PC-9 (cell line): ENCODE measurements at regions not wholly inside any gene's neighbourhood (a gene's known extent, or its start where the extent isn't known, plus 50 kb on each side); places are given as distances from the start of the nearest gene placed in this dataset.

Source experiments
- BruUV-seq: library from RNA; stranded (reverse); fragments of 400-500 nt; replicated peaks from 2 replicates; lab custom pipeline; 2021; lab: Mats Ljungman, UMichigan
- CTCF ChIA-PET: fragments of 300-600 bp; sonication (Branson Sonifier 250); formaldehyde crosslinking; loops from one replicate; lab custom pipeline; 2022; ENCODE audit warnings: antibody characterized with exemption; lab: Charles Lee
- POLR2A ChIA-PET: fragments of 300-600 bp; sonication (Branson Sonifier 250); formaldehyde crosslinking; loops from one replicate; lab custom pipeline; 2022; ENCODE audit warnings: antibody characterized with exemption; ENCODE audit not compliant: unreplicated experiment; lab: Charles Lee
- DNase-seq, 2 experiments: peaks; one replicate each; pipeline versions ENCODE4 v3.0.0 to v3.0.0-alpha.2; 2015 to 2022; ENCODE audit warnings: mixed read lengths in 1 of 2
- H2AFZ ChIP-seq: fragments of 200-600 bp; sonication (generic); 2 replicates; pipeline ENCODE4 v1.8.1; 2017; ENCODE audit warnings: antibody characterized with exemption
- H3F3A ChIP-seq: fragments of 200-600 bp; sonication (generic); 2 replicates; pipeline ENCODE4 v1.8.1; 2017; ENCODE audit warnings: antibody characterized with exemption, mild to moderate bottlenecking, low read depth; ENCODE audit not compliant: insufficient read depth
- H3K27ac ChIP-seq: fragments of 200-600 bp; sonication (generic); 2 replicates; pipeline ENCODE4 v1.6.1; 2016; ENCODE audit warnings: mixed run types
- H3K27me3 ChIP-seq: fragments of 200-600 bp; sonication (generic); 2 replicates; pipeline ENCODE4 v1.6.1; 2016; ENCODE audit warnings: low read depth, mixed run types; ENCODE audit not compliant: insufficient read depth
- H3K36me3 ChIP-seq: fragments of 200-600 bp; sonication (generic); 2 replicates; pipeline ENCODE4 v1.6.1; 2016; ENCODE audit warnings: low read depth, mixed run types
- H3K4me1 ChIP-seq: fragments of 200-600 bp; sonication (generic); replicated peaks from 2 replicates; pipeline ENCODE4 v1.6.1; 2016; ENCODE audit warnings: mixed run types; ENCODE audit not compliant: insufficient read depth
- H3K4me2 ChIP-seq: fragments of 200-600 bp; sonication (generic); 2 replicates; pipeline ENCODE4 v1.6.1; 2017; ENCODE audit warnings: mixed run types
- H3K4me3 ChIP-seq: fragments of 200-600 bp; sonication (generic); 2 replicates; pipeline ENCODE4 v1.6.1; 2016; ENCODE audit warnings: mixed run types
- H3K79me2 ChIP-seq: fragments of 200-600 bp; sonication (generic); 2 replicates; pipeline ENCODE4 v1.6.1; 2017; ENCODE audit warnings: low read depth, mixed run types
- H3K9me2 ChIP-seq: fragments of 200-600 bp; sonication (generic); 2 replicates; pipeline ENCODE4 v1.8.1; 2017; ENCODE audit warnings: mild to moderate bottlenecking; ENCODE audit not compliant: insufficient read depth
- H3K9me3 ChIP-seq: fragments of 200-600 bp; sonication (generic); 2 replicates; pipeline ENCODE4 v1.8.1; 2016; ENCODE audit warnings: low read depth; ENCODE audit not compliant: insufficient read depth
- H4K20me1 ChIP-seq: fragments of 200-600 bp; sonication (generic); 2 replicates; pipeline ENCODE4 v1.8.1; 2017; ENCODE audit not compliant: insufficient read depth
- EZH2 ChIP-seq: fragments of 200-600 bp; sonication (generic); IDR thresholded peaks from 2 replicates; pipeline ENCODE4 v1.8.0; 2017; ENCODE audit warnings: antibody characterized with exemption, low read depth
- intact Hi-C: fragments of 100-400 bp; cut with micrococcal nuclease; formaldehyde crosslinking; loops from one replicate; pipeline ENCODE4 v1.10.0; 2022; ENCODE audit not compliant: unreplicated experiment
- TF ChIP-seq, protein P1 (sequence below): fragments of 200-600 bp; sonication (generic); conservative IDR thresholded peaks from 2 replicates; pipeline ENCODE4 v1.6.1; 2017; ENCODE audit warnings: mixed run types, antibody characterized with exemption, mild to moderate bottlenecking, moderate library complexity

GRCh38 chr9:23375511-23375910, 450.5 kb downstream of the ELAVL2 start:
- no peak overlapping the region for H3K27ac ChIP-seq
- H3K4me1 ChIP-seq: no peaks in the 10 kb centered on the region
- H3K9me3 ChIP-seq: no peaks in the 10 kb centered on the region
- H3K79me2 ChIP-seq: no peaks in the 10 kb centered on the region
- no peaks in the 10 kb centered on the region for H3K9me2 ChIP-seq
- H3K4me2 ChIP-seq: no peak overlapping the region
- no peaks in the 10 kb centered on the region for H3K36me3 ChIP-seq
- TF ChIP-seq EZH2: no peak
- TF ChIP-seq, protein P1, sequence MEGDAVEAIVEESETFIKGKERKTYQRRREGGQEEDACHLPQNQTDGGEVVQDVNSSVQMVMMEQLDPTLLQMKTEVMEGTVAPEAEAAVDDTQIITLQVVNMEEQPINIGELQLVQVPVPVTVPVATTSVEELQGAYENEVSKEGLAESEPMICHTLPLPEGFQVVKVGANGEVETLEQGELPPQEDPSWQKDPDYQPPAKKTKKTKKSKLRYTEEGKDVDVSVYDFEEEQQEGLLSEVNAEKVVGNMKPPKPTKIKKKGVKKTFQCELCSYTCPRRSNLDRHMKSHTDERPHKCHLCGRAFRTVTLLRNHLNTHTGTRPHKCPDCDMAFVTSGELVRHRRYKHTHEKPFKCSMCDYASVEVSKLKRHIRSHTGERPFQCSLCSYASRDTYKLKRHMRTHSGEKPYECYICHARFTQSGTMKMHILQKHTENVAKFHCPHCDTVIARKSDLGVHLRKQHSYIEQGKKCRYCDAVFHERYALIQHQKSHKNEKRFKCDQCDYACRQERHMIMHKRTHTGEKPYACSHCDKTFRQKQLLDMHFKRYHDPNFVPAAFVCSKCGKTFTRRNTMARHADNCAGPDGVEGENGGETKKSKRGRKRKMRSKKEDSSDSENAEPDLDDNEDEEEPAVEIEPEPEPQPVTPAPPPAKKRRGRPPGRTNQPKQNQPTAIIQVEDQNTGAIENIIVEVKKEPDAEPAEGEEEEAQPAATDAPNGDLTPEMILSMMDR: no peak
- BruUV-seq: no TSS peak
- intact Hi-C loops: no loop called here
- no peaks in the 10 kb centered on the region for H3F3A ChIP-seq
- H3K27me3 ChIP-seq: no peaks in the 10 kb centered on the region
- no peaks in the 10 kb centered on the region for H4K20me1 ChIP-seq
- DNase-seq: no peak
- POLR2A ChIA-PET: no interaction called here
- H3K4me3 ChIP-seq: no peak overlapping the region
- CTCF ChIA-PET: no interaction called here
- H2AFZ ChIP-seq: no peak overlapping the region

DNA sequence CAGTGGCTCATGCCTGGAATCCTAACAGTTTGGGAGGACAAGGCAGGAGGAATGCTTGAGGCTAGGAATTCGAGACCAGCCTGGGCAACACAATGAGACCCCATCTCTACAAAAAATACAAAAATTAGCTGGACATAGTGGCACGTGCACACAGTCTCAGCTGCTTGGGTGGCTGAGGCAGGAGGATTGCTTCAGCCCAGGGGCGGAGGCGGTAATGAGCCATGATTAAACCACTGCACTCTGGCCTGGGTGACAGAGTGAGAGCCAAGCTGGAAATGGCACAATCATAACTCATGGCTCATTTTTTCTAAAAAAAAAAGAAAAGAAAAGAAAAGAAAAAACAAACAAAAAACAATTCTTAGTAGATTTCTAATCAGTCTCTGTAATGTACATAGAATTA, 446.2 kb downstream of the ELAVL2 start:
- no peaks in the 10 kb centered on the region for H3K36me3 ChIP-seq
- H3K4me1 ChIP-seq: no peaks in the 10 kb centered on the region
- no TSS peak for BruUV-seq
- no peak overlapping the region for H3K4me2 ChIP-seq
- no peak overlapping the region for H3K4me3 ChIP-seq
- intact Hi-C loops: no loop called here
- no peaks in the 10 kb centered on the region for H3K9me2 ChIP-seq
- no peaks in the 10 kb centered on the region for H3K9me3 ChIP-seq
- CTCF ChIA-PET: no interaction called here
- no peak for DNase-seq
- H2AFZ ChIP-seq: no peak overlapping the region
- no peak for TF ChIP-seq EZH2
- TF ChIP-seq, protein P1: no peak
- no peaks in the 10 kb centered on the region for H3F3A ChIP-seq
- no peaks in the 10 kb centered on the region for H3K27me3 ChIP-seq
- POLR2A ChIA-PET: no interaction called here
- no peaks in the 10 kb centered on the region for H4K20me1 ChIP-seq
- H3K79me2 ChIP-seq: no peaks in the 10 kb centered on the region
- H3K27ac ChIP-seq: no peak overlapping the region

DNA sequence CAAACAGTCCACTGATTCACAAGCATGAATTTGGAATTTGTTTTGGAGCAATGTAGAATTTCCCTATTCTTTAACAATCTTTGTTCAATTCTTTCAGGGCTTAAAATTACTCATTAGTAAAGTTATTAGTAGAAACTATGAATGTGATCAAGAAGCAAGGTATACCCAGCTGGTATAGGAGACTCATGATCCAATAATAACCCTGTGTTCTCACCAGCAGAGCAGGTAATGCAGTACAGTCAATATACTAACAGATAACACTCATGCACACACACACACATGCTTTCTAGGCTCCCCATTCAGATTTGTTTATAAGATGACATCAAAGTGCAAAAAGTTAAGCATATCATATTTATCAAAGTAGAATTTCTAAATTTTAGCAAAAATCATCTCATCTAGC, 445.2 kb downstream of the ELAVL2 start:
- no peak overlapping the region for H3K4me2 ChIP-seq
- H4K20me1 ChIP-seq: no peaks in the 10 kb centered on the region
- H2AFZ ChIP-seq: no peak overlapping the region
- no peak for TF ChIP-seq EZH2
- TF ChIP-seq, protein P1: no peak
- no peaks in the 10 kb centered on the region for H3K4me1 ChIP-seq
- no peaks in the 10 kb centered on the region for H3K9me2 ChIP-seq
- CTCF ChIA-PET: no interaction called here
- H3K4me3 ChIP-seq: no peak overlapping the region
- no peak for DNase-seq
- intact Hi-C loops: no loop called here
- H3K27ac ChIP-seq: no peak overlapping the region
- no peaks in the 10 kb centered on the region for H3K36me3 ChIP-seq
- H3K9me3 ChIP-seq: no peaks in the 10 kb centered on the region
- no peaks in the 10 kb centered on the region for H3F3A ChIP-seq
- POLR2A ChIA-PET: no interaction called here
- no peaks in the 10 kb centered on the region for H3K27me3 ChIP-seq
- H3K79me2 ChIP-seq: no peaks in the 10 kb centered on the region
- no TSS peak for BruUV-seq
